Esophagus muscularis mucosa (tissue), 4 donors: ENCODE measurements at regions not wholly inside any gene's neighbourhood (a gene's known extent, or its start where the extent isn't known, plus 50 kb on each side); places are given as distances from the start of the nearest gene placed in this dataset.

Experiments used
- DNase-seq: peaks from one replicate; pipeline ENCODE4 v3.0.0-alpha.2; 2017; ENCODE audit errors: extremely low spot score
- H3K27ac ChIP-seq, 4 donors: fragments of 200-600 bp; sonication (generic); replicated peaks in 1 of 4; 1 replicate in 3 of 4; 2 replicates in 1 of 4; pipeline ENCODE4 v1.5.1; 2016 to 2019; ENCODE audit warnings: mild to moderate bottlenecking in 1 of 4
- H3K27me3 ChIP-seq, 4 donors: fragments of 200-600 bp; sonication (generic); one replicate each; pipeline versions ENCODE4 v1.5.1 to v1.6.0; 2016 to 2019
- H3K36me3 ChIP-seq, 4 donors: fragments of 200-600 bp; sonication (generic); one replicate each; pipeline ENCODE4 v1.5.1; 2016 to 2019
- H3K4me1 ChIP-seq, 4 donors: fragments of 200-600 bp; sonication (generic); one replicate each; pipeline ENCODE4 v1.5.1; 2016 to 2019
- H3K4me3 ChIP-seq, 4 donors: fragments of 200-600 bp; sonication (generic); 1 replicate in 2 of 4; 2 replicates in 2 of 4; pipeline ENCODE4 v1.5.1; 2016 to 2019; ENCODE audit warnings: mild to moderate bottlenecking in 4 of 4, moderate library complexity in 1 of 4
- H3K9me3 ChIP-seq, 4 donors: fragments of 200-600 bp; sonication (generic); 1 replicate in 3 of 4; 2 replicates in 1 of 4; pipeline ENCODE4 v1.5.1; 2016 to 2019
- EP300 ChIP-seq: sonication (generic); formaldehyde crosslinking; IDR thresholded peaks from one replicate; pipeline ENCODE4 v1.6.1; 2017; ENCODE audit warnings: antibody characterized with exemption
- POLR2A ChIP-seq: fragments of 450-650 bp; IDR thresholded peaks from one replicate; pipeline ENCODE4 v1.6.1; 2017; ENCODE audit warnings: antibody characterized with exemption, moderate library complexity, mild to moderate bottlenecking, low read depth
- POLR2AphosphoS5 ChIP-seq, 2 donors: sonication (generic); formaldehyde crosslinking; IDR thresholded peaks; one replicate each; pipeline ENCODE4 v1.6.1; 2017; ENCODE audit warnings: antibody characterized with exemption in 2 of 2
- WGBS: methylation state at CpG from one replicate; pipeline ENCODE4 v1.1.5; 2018; 5-methylcytosine and 5-hydroxymethylcytosine counted together
- intact Hi-C: fragments of 100-400 bp; cut with DNase I; formaldehyde crosslinking; loops from one replicate; pipeline ENCODE4 v1.15.1; 2023
- TF ChIP-seq, protein P1 (sequence below), 3 experiments: fragments of 200-600 bp in 2 of 3; fragments of 450-650 bp in 1 of 3; sonication (generic) in 2 of 3; IDR thresholded peaks; one replicate each; pipeline ENCODE4 v1.5.1; 2017 to 2019; ENCODE audit warnings: antibody characterized with exemption in 3 of 3, mild to moderate bottlenecking in 2 of 3, moderate library complexity in 1 of 3

DNA sequence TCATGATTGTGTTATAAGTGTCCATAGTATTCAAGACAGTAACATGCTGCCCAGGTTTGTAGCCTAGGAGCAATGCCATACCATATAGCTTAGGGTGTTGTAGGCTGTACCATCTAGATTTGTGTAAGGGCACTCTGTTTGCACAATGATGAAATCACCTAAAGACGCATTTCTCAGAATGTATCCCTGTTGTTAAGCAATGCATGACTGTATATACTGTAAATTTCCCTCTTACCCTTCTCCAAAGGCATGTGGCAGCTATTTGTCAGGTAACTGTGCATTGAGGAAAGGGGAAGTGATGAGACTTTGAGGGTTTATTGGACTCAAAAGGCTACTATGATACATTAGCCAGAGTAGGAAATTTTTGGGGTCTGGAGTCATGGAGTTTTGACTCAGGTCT is 180.8 kb downstream of the VAPA start:
- no peak overlapping the region for H3K4me3 ChIP-seq
- intact Hi-C loops = no loop called here
- WGBS = 80% methylated on average over 1 of the region's 1 CpG

DNA sequence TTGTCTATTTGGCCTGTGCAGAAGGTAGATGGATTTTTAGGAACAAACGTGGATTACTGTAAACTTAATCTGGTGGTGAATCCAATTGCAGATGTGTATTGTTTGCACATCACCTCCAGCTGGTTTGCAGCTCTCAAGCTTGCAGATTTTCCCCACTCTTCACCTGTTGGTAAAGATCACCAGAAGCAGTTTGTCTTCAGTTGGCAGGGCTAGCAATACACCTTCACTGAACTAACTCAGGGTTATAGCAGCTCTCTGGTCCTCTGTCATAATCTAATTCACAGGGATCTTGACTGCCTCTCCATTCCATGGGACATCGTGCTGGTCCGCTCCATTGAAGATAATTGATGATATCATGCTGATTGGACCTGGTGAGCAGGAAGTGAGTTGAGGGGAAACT is 181.5 kb downstream of the VAPA start:
- Histone ChIP-seq H3K27me3 (no peaks in the 10 kb centered on the region), H3K9me3 (no peaks in the 10 kb centered on the region), H3K27ac (no peak overlapping the region), H3K4me1 (no peaks in the 10 kb centered on the region), H3K36me3 (no peaks in the 10 kb centered on the region), H3K4me3 (no peak overlapping the region)
- WGBS = 95% methylated on average over 3 of the region's 3 CpGs
- TF ChIP-seq POLR2AphosphoS5 (IDR thresholded peaks at IDR 0.05) (no peak), POLR2A (no peak), EP300 (no peak)
- TF ChIP-seq, protein P1, sequence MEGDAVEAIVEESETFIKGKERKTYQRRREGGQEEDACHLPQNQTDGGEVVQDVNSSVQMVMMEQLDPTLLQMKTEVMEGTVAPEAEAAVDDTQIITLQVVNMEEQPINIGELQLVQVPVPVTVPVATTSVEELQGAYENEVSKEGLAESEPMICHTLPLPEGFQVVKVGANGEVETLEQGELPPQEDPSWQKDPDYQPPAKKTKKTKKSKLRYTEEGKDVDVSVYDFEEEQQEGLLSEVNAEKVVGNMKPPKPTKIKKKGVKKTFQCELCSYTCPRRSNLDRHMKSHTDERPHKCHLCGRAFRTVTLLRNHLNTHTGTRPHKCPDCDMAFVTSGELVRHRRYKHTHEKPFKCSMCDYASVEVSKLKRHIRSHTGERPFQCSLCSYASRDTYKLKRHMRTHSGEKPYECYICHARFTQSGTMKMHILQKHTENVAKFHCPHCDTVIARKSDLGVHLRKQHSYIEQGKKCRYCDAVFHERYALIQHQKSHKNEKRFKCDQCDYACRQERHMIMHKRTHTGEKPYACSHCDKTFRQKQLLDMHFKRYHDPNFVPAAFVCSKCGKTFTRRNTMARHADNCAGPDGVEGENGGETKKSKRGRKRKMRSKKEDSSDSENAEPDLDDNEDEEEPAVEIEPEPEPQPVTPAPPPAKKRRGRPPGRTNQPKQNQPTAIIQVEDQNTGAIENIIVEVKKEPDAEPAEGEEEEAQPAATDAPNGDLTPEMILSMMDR (IDR thresholded peaks at IDR 0.05) = no peak
- intact Hi-C loops = no loop called here
- no peak for DNase-seq

More for the DNA sequence above, 180.8 kb downstream of the VAPA start:
- H3K27ac ChIP-seq = no peak overlapping the region
- DNase-seq = no peak
- TF ChIP-seq POLR2A (no peak), POLR2AphosphoS5 (IDR thresholded peaks at IDR 0.05) (no peak), EP300 (no peak)
- TF ChIP-seq, protein P1 (IDR thresholded peaks at IDR 0.05) = no peak
- no peaks in the 10 kb centered on the region for H3K36me3 ChIP-seq
- no peaks in the 10 kb centered on the region for H3K9me3 ChIP-seq
- H3K4me1 ChIP-seq = no peaks in the 10 kb centered on the region
- no peaks in the 10 kb centered on the region for H3K27me3 ChIP-seq

DNA sequence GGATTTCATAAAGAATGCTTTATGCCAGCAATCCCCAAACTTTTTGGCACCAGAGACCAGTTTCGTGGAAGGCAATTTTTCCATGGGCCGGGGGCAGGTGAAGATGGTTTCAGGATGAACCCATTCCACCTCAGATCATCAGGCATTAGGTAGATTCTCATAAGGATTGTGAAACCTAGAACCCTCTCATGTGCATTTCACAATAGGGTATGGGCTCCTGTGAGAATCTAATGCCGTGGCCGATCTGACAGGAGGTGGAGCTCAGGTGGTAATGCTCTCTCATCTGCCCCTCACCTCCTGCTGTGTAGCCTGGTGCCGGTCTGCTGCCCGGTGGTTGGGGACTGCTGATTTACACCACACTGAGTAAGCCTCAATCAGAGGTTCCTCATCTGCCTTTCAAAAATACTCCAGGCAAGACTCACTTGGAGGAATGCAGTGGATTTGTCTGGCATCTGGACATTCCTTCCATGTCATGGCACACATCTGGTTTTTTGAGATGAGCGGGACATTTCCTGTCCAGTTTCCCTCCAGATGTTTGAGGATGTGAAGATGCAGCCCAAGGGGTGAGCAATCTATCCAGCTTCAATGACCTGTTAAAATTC is 185.8 kb downstream of the VAPA start:
- 92% methylated on average over 6 of the region's 7 CpGs for WGBS
- intact Hi-C loops = no loop called here
- Histone ChIP-seq H3K9me3 (no peaks in the 10 kb centered on the region), H3K27me3 (no peaks in the 10 kb centered on the region), H3K4me3 (no peak overlapping the region), H3K4me1 (peaks cover 10 to 22% (median 13%) of the 10 kb centered on the region in 4 donors), H3K27ac (no peak overlapping the region), H3K36me3 (no peaks in the 10 kb centered on the region)
- no peak for DNase-seq
- TF ChIP-seq EP300 (no peak), POLR2A (no peak), POLR2AphosphoS5 (IDR thresholded peaks at IDR 0.05) (no peak)
- TF ChIP-seq, protein P1 (IDR thresholded peaks at IDR 0.05) = no peak

GRCh38 chr18:10100196-10100595 is 186.4 kb downstream of the VAPA start:
- Histone ChIP-seq H3K9me3 (no peaks in the 10 kb centered on the region), H3K4me1 (peaks cover 10 to 22% (median 13%) of the 10 kb centered on the region in 4 donors), H3K27me3 (no peaks in the 10 kb centered on the region), H3K27ac (no peak overlapping the region), H3K4me3 (no peak overlapping the region), H3K36me3 (no peaks in the 10 kb centered on the region)
- TF ChIP-seq, protein P1 (IDR thresholded peaks at IDR 0.05) = no peak
- TF ChIP-seq POLR2AphosphoS5 (IDR thresholded peaks at IDR 0.05) (no peak), EP300 (no peak), POLR2A (no peak)
- 84% methylated on average over 4 of the region's 4 CpGs for WGBS
- no peak for DNase-seq
- intact Hi-C loops = no loop called here
